Osteocyte (in vitro differentiated cells): ENCODE measurements at regions not wholly inside any gene's neighbourhood (a gene's known extent, or its start where the extent isn't known, plus 50 kb on each side); places are given as distances from the start of the nearest gene placed in this dataset.

Experiments
- DNase-seq: peaks from one replicate; pipeline ENCODE4 v3.0.0; 2021; ENCODE audit warnings: mixed read lengths; ENCODE audit not compliant: unreplicated experiment; ENCODE audit errors: extremely low spot score
- H3K27ac Mint-ChIP-seq: one replicate; pipeline ENCODE4 v1.8.0; 2021; ENCODE audit warnings: mild to moderate bottlenecking, mixed read lengths; ENCODE audit not compliant: unreplicated experiment
- H3K27me3 Mint-ChIP-seq: one replicate; pipeline ENCODE4 v1.8.0; 2021; ENCODE audit warnings: mixed read lengths; ENCODE audit not compliant: unreplicated experiment
- H3K36me3 Mint-ChIP-seq: one replicate; pipeline ENCODE4 v1.8.0; 2021; ENCODE audit warnings: mixed read lengths; ENCODE audit not compliant: unreplicated experiment
- H3K4me1 Mint-ChIP-seq: one replicate; pipeline ENCODE4 v1.8.0; 2021; ENCODE audit warnings: mixed read lengths; ENCODE audit not compliant: unreplicated experiment
- H3K4me3 Mint-ChIP-seq: one replicate; pipeline ENCODE4 v1.8.0; 2021; ENCODE audit warnings: mild to moderate bottlenecking, moderate library complexity, mixed read lengths; ENCODE audit not compliant: unreplicated experiment
- H3K9me3 Mint-ChIP-seq: one replicate; pipeline ENCODE4 v1.8.0; 2021; ENCODE audit warnings: mixed read lengths; ENCODE audit not compliant: unreplicated experiment
- TF ChIP-seq, protein P1 (sequence below): fragments of 200-600 bp; sonication (generic); IDR thresholded peaks from 2 replicates; pipeline ENCODE4 v1.5.0; 2021; ENCODE audit warnings: antibody characterized with exemption, mild to moderate bottlenecking, moderate library complexity

DNA sequence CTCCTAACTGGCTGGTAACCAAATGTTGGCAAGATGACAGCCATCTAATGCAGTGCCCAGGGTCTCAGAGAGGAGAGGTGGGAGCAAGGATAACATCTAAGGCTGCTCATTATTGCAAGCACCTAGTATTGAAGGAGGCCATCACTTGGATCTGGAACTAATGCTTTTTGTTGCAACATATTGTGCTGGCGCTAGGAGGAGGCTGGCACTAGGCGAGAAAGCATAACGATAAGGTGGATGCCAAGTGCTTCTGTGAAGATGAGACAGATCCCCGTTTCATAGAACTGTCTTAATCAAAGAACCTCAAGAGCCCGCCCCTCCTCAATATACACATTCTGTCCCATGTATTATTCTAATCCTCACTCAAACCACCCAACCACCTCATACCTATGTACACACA is 774.0 kb downstream of the VRK1 start:
- Mint-ChIP-seq H3K36me3 (no peaks in the 10 kb centered on the region), H3K9me3 (peaks cover 57% of the 10 kb centered on the region), H3K4me1 (no peaks in the 10 kb centered on the region), H3K27ac (no peak overlapping the region), H3K4me3 (no peak overlapping the region), H3K27me3 (no peaks in the 10 kb centered on the region)
- TF ChIP-seq, protein P1, sequence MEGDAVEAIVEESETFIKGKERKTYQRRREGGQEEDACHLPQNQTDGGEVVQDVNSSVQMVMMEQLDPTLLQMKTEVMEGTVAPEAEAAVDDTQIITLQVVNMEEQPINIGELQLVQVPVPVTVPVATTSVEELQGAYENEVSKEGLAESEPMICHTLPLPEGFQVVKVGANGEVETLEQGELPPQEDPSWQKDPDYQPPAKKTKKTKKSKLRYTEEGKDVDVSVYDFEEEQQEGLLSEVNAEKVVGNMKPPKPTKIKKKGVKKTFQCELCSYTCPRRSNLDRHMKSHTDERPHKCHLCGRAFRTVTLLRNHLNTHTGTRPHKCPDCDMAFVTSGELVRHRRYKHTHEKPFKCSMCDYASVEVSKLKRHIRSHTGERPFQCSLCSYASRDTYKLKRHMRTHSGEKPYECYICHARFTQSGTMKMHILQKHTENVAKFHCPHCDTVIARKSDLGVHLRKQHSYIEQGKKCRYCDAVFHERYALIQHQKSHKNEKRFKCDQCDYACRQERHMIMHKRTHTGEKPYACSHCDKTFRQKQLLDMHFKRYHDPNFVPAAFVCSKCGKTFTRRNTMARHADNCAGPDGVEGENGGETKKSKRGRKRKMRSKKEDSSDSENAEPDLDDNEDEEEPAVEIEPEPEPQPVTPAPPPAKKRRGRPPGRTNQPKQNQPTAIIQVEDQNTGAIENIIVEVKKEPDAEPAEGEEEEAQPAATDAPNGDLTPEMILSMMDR, result no peak
- no peak for DNase-seq

DNA sequence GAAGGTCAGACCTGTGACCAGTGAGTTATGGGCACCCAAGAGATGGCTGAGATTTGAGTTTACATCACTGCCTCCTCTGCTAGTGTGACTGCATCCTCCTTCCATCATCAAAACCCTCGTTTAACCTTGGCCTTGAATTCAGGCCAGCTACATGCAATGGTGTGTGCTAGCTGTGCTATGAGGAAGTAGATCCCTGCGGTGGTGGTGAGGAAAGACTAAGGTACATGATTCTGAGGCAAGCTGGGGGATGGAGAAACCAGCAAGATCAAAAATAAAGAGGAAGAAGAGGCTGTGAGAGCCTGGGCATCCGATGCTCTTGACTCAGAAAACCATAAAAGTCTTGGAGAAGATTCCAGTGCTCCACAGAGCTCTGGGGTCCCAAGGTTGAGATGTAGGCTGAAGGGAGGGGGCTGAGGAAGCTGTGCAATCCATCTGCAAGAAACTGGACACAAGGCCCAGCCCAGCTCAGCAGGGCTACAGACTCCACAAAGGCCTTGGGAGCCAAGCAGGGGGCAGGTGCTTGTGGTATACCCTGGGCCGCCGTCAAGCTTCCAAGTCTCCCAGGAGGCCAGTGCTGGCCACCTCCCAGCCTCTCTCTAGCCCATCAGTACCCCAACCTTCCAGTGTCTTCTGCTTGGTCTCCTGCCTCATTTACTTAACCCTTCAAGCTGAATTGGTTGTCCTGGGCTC is 774.8 kb downstream of the VRK1 start:
- Mint-ChIP-seq H3K9me3 (peaks cover 60% of the 10 kb centered on the region), H3K36me3 (no peaks in the 10 kb centered on the region), H3K27me3 (no peaks in the 10 kb centered on the region), H3K4me3 (no peak overlapping the region), H3K27ac (no peak overlapping the region), H3K4me1 (no peaks in the 10 kb centered on the region)
- TF ChIP-seq, protein P1, result no peak
- DNase-seq, result no peak

DNA sequence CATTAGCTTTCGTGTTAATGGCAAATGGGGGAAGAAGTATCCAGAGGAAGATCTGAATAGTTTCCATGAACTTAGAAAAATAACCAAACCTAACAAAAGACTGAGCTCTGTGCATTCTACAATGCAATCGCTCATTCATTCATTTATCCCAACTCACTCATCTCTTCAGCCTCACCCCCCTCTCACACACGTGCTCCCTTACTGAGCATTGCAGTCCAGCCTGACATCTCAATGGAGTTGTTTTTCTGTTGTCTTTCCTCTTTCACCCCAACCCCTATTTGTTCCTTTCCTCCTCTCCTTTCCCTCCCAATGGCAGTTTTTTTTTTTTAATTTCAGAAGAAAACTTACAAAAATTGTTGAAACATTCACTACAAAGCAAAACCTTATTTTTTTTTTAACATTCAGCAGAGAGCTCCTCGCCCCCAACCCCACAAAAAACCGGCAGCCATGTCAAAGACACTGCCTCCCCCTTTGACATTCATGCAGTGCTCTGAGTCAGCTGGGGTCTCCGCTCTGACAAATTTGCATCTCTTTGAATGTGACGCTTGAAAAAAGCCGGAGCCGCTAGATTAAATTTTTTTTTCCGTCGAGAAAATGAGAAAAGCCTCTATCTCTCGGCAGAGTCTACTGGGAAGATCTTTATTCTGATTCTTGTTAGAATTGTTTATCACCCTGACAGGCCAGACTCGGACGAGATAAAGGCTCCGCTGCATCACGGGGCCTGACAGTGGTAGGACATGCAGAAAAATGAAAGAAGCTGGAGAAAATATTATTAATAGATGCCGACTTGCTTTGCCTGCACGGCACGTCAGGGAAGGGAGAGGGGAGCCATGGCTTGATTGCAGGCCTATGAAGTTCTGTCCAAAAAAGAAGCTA is 775.6 kb downstream of the VRK1 start:
- TF ChIP-seq, protein P1, result no peak
- no peak for DNase-seq
- Mint-ChIP-seq H3K4me1 (no peaks in the 10 kb centered on the region), H3K27me3 (no peaks in the 10 kb centered on the region), H3K9me3 (peaks cover 60% of the 10 kb centered on the region), H3K36me3 (no peaks in the 10 kb centered on the region), H3K4me3 (no peak overlapping the region), H3K27ac (no peak overlapping the region)

DNA sequence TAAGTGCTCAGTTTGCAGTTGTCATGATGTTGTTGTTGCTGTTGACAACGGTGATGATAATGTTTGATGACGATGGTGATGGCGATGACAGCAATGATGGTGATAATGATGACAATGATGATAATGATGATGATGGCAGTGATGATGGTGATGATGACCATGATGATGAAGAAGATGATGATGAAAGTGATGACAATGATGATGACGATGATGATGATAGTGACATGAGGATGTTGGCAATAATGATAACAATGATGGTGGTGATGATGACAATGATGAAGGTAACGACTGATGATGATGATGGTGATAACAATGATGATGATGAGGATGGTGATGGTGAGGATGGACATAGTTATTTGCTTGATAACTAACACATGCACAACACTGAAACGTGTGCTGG is 778.5 kb downstream of the VRK1 start:
- no peak overlapping the region for H3K4me3 Mint-ChIP-seq
- H3K9me3 Mint-ChIP-seq, result peaks cover 57% of the 10 kb centered on the region
- no peaks in the 10 kb centered on the region for H3K36me3 Mint-ChIP-seq
- no peaks in the 10 kb centered on the region for H3K4me1 Mint-ChIP-seq
- no peak for DNase-seq
- no peak overlapping the region for H3K27ac Mint-ChIP-seq
- TF ChIP-seq, protein P1, result no peak
- H3K27me3 Mint-ChIP-seq, result no peaks in the 10 kb centered on the region

DNA sequence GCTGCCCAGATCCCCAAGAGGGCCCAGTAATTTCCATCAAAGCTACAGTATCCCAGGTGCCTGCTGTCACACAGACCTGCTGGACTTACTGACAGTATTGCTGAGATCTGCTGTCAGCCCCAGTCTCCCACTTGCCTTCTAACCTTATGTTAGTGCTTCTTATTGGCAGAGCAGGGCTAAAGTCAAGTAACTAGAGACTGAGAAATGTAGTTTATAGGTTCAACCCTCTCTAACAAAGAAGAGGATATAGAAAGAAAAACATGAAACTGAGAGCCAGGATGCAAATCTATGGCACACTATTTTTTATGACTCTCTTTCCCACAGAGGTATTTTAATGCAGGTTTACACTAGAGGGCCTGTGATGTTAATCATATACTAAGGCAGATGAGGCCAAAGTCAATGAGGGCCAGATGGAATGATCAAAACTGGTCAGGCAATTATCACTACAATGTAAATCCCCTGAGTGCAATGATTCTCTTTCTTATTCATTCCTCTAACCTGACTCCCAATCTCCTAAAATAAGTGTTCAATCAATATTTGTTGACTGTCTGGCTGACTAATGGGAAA is 781.9 kb downstream of the VRK1 start:
- no peak for DNase-seq
- TF ChIP-seq, protein P1, result no peak
- Mint-ChIP-seq H3K4me3 (no peak overlapping the region), H3K4me1 (no peaks in the 10 kb centered on the region), H3K36me3 (no peaks in the 10 kb centered on the region), H3K27ac (no peak overlapping the region), H3K9me3 (peaks cover 66% of the 10 kb centered on the region), H3K27me3 (no peaks in the 10 kb centered on the region)
